GM10266 (cell line): ENCODE measurements at regions not wholly inside any gene's neighbourhood (a gene's known extent, or its start where the extent isn't known, plus 50 kb on each side); places are given as distances from the start of the nearest gene placed in this dataset.
"Not testable (repeated sequence)": the region's sequence is repeated elsewhere in the genome, so short reads cannot be mapped to it uniquely, and the experiment has no call there.

Experiments
- DNase-seq: peaks from one replicate; pipeline ENCODE4 v3.0.0; 2012; ENCODE audit errors: extremely low spot score
- CTCF ChIP-seq: IDR thresholded peaks from 2 replicates; pipeline ENCODE4 v1.5.1; 2012; ENCODE audit warnings: mild to moderate bottlenecking, low read depth; ENCODE audit not compliant: control insufficient read depth, insufficient read depth; ENCODE audit errors: missing control alignments

DNA sequence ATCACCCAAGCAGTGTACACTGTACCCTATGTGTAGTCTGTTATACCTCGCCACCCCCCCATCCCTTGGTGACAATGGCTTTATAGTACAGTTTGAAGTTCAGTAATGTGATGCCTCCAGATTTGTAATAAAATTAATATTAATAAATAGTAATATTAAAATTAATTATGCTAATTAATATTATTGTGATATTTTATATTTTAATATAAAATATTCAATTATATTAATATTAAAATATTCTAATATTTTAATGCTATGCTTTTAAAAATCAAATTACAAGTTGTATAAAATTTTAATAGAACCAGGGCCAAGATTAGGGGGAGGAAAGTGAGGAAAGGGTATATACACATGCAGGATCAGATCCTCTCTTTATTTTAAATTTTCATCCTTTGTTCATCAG lies 147.7 kb upstream of the MAP3K1 start:
- no peak for DNase-seq
- no peak for TF ChIP-seq CTCF

- DNase-seq, result no peak
- no peak for TF ChIP-seq CTCF
Observed at GRCh38 chr5:56666901-56667300, 148.4 kb upstream of the MAP3K1 start.

GRCh38 chr5:56665117-56665516 lies 150.2 kb upstream of the MAP3K1 start:
- not testable (repeated sequence) for DNase-seq

GRCh38 chr5:56664025-56664424 lies 151.3 kb upstream of the MAP3K1 start:
- no peak for TF ChIP-seq CTCF
- no peak for DNase-seq

- DNase-seq, result no peak
- TF ChIP-seq CTCF, result no peak
Observed at GRCh38 chr5:56663523-56663922, 151.8 kb upstream of the MAP3K1 start.

DNA sequence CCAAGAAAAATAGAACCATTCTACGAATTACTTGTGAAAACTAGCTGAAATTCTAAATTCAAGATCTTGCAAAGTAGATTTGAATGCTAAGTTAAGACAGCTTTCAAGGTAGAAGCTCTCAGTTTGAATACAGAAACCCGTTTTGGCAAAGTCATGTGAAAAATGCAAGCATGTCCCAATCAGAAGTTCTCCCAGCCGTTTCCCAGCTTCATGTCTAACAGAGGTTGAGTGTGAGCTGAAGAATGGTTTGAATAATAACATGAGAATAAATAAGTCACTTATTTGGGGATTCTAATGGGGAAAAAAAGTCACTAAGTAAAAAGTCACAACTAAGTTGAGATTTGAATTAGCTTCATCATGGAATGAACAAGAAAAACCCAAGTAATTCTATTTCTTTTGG lies 152.5 kb upstream of the MAP3K1 start:
- TF ChIP-seq CTCF, result no peak
- no peak for DNase-seq

DNA sequence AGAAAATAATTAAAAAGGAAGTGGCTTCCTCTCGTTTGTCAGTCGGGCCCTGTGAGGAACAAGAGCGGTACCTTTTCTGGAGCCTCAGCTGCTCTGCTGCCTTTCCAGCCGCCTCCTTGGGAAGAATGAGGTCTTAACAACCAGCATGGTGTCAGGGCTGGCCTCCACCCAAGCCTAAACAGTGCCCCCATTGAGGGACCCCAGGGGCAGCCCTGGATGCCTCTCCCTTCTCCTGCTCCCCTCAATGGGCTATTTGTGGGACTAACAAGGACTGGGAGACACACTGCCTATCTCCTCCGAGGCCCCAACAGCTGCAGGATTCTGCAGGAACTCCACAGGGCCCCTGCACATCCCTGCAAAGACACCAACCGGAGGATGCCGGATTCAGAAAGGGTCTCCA lies 155.4 kb upstream of the MAP3K1 start:
- TF ChIP-seq CTCF, result no peak
- DNase-seq, result no peak

DNA sequence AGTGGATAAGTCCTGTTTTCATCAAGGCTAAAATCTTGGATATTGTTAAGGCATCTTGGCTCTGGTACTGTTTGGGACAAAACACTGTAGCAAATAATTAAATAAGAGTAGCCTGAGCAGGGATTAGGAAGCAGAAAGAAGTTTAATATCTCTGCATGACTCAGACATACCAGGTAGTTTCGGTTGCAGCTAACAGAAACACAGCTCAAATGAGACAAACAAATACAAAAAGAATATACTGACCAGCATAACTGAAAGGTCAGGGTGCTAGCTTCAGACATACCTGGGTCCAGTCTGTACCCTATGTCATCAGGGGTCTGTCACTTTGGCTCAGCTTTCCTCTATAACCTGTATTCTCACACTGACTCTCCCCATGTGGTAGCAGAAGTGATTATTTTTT lies 156.4 kb upstream of the MAP3K1 start:
- DNase-seq, result no peak
- no peak for TF ChIP-seq CTCF
